ENCODE measurements at regions not wholly inside any gene's neighbourhood (a gene's known extent, or its start where the extent isn't known, plus 50 kb on each side); places are given as distances from the start of the nearest gene placed in this dataset.

GRCh38 chr2:34907812-34908211 is 1308.7 kb upstream of the FAM98A start:
- DNase-seq (ENCODE audit: low spot score in 2 of 2) = no peak
- FAIRE-seq = no peak

- no peak for FAIRE-seq
- no peak for DNase-seq (ENCODE audit: low spot score in 2 of 2)
Observed at GRCh38 chr2:34901739-34902138, 1302.6 kb upstream of the FAM98A start.

DNA sequence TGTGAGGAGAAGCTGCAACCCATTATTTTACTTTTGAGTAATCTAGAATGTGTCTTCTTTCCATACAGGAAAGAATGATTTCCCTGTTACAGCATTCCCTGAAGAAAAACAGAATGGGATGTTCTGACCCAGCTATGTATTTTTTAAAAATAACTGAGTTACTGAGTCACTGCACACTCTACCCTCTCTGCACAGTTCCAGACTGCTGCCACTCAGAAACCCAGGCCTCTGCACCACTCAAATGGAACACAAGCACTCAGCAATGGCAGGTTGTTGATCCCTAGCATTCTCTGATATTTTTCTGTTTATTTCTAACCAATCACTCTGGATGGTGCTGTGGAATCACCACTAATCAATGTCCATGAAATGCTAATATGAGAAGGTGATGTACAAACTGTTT is 1300.0 kb upstream of the FAM98A start:
- DNase-seq (ENCODE audit: low spot score in 2 of 2) = no peak
- FAIRE-seq = no peak

DNA sequence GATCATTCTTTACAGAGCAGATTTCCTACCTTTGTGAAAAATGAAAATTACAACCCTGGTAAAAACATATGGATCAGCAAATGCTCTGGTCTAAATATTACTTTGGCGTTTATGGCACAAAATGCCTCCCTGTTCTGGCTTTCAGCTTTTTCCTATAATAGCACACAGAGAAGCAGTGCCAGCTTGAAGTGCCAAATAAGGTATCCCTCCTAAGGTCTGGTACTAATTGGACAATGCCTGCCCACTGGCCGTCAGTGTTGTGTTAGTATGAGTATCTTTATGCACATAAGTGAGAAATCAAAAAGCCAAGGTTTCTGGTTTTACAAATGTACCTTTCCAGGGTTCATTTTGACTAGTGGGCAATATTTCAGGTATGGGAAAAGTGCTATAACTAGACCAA is 1293.7 kb upstream of the FAM98A start:
- DNase-seq (ENCODE audit: low spot score in 2 of 2) (no peak), FAIRE-seq (no peak)

- FAIRE-seq (no peak), DNase-seq (ENCODE audit: low spot score in 2 of 2) (no peak)
Observed at GRCh38 chr2:34892256-34892655, 1293.2 kb upstream of the FAM98A start.

DNA sequence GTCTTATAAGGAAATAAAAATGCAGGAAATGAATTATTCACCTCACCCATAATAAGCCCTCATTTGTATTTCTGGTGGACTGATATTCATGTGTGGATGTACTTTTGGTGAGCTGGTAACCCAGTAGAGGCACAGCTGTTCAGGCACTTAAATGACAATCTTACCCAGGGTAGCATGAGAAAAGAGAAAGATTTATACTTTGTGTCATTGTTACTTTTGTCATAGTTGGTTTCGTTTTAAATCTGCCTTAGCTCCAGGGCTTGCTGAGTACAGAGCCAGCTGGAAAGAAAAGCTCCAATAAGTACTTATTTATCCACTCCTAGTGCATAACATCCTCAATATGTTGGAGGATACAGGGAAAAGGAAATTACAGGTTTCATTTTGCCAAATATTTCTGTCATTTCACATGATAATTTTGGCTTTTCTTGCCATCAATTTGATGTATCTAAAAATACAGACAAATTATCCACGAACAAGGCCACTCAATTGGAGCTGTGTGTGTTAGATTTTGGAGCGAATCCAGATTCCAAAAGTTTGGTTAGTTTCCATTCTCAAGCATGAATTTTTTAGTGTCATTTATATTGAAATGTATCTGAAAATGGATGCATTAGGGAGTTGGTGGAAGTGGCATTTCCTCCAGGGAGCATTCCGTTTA is 1276.1 kb upstream of the FAM98A start:
- FAIRE-seq = no peak
- DNase-seq (ENCODE audit: low spot score in 2 of 2) = no peak

GRCh38 chr2:34853646-34854045 is 1254.5 kb upstream of the FAM98A start:
- FAIRE-seq = no peak
- no peak for DNase-seq (ENCODE audit: low spot score in 2 of 2)

DNA sequence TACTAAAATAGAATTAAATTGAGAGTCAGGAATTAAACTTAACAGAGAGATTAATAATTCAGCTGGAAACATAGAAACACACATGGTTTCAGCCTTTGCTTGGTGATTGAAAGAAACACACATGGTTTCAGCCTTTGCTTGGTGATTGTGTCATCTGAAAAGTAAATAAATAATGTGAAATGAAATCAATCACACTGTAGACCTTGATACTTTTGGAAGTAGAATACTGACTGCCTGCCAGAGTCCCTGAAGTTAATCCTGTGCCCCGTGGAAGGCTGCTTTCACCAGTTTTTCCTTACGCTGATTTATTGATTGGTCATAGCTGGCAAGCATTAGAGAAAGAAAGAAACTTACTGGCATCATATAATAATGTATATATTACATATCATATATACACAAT is 1252.7 kb upstream of the FAM98A start:
- no peak for DNase-seq (ENCODE audit: low spot score in 2 of 2)
- FAIRE-seq = no peak

DNA sequence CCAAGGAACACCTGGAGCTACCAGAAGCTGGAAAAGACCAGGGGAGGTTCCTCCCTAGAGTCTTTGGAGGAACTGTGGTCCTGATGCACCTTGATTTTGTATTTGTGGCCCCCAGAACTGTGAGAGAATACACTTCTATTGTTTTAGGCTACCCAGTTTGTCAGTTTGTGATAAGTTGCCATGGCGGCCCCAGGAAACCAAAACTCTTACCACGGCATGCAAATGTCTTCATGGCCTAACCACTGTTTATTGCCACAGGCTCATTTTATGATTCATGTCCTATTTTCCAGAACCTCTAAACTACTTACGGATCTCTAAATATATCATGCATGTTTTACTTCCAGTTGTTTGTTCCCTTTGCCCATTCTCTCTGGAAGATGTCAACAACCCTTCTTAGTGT is 1250.7 kb upstream of the FAM98A start:
- FAIRE-seq = no peak
- DNase-seq (ENCODE audit: low spot score in 2 of 2) = no peak

DNA sequence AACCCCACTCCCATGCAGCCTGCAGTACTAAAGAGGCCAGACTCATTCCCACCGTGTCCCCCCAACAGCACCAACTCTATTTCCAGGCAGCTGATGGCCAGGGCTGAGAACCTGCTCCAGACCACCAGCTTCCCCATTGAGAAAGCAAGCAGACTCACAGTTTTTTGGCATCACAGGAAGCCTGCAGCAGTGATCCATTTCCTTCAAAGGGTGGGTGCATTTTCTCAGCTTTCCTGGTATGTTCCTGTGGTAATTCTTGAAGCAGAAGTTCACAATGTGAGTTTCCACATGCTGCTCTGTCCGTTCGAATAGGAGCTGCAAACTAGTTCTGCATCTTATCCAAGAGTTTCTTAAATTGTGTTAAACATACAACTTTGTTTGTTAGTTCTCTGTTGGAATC is 1249.6 kb upstream of the FAM98A start:
- DNase-seq (ENCODE audit: low spot score in 2 of 2) (no peak), FAIRE-seq (no peak)

- DNase-seq (ENCODE audit: low spot score in 2 of 2) (no peak), FAIRE-seq (no peak)
Observed at GRCh38 chr2:34848132-34848531, 1249.0 kb upstream of the FAM98A start.

DNA sequence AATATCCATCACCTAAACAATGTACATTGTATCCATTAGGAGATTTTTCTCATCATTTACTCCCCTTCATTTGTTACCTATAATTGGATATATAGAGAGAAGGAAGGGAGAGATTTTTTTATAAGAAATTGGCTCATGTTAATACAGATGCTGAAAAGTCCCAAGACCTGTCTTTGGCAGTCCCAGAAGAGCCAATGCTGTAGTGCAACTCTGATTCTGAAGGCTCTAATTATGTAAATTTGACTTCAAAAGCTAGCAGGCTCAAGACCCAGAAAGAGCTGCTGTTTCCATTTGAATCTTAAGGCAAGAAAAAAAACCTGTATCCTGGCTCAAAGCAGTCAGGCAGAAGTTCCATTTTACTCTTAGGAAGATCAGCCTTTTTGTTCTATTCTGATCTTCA is 1245.5 kb upstream of the FAM98A start:
- no peak for DNase-seq (ENCODE audit: low spot score in 2 of 2)
- FAIRE-seq = no peak

- DNase-seq (ENCODE audit: low spot score in 2 of 2) (no peak), FAIRE-seq (no peak)
Observed at GRCh38 chr2:34838408-34838807, 1239.3 kb upstream of the FAM98A start.

GRCh38 chr2:34836361-34836760 is 1237.3 kb upstream of the FAM98A start:
- FAIRE-seq = no peak

GRCh38 chr2:34831096-34831495 is 1232.0 kb upstream of the FAM98A start:
- FAIRE-seq (no peak), DNase-seq (ENCODE audit: low spot score in 2 of 2) (peak in 1 of 2 donors; percentile 2)

More at GRCh38 chr2:34836361-34836760, 1237.3 kb upstream of the FAM98A start:
- DNase-seq (ENCODE audit: low spot score in 2 of 2) = no peak

- FAIRE-seq (no peak), DNase-seq (ENCODE audit: low spot score in 2 of 2) (no peak)
Observed at GRCh38 chr2:34828481-34828880, 1229.4 kb upstream of the FAM98A start.

DNA sequence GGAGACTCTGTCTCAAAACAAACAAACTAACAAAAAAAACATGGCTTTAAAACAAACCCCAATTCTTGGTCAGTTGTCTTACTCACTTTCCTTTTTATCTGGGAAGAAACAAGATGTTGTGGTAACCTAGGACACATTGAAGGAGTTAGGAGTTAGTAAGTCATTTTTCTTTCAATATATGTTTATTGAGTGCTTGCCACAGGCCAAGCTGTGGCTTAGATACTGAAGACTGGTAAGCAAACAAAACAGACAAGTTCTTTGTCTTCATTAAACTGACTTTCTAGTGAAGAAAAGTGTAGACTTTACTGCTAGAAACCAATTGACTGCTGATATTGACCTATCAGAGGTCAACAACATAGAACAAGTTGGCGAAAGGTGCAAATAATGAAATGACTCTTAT is 1228.3 kb upstream of the FAM98A start:
- no peak for FAIRE-seq
- no peak for DNase-seq (ENCODE audit: low spot score in 2 of 2)

DNA sequence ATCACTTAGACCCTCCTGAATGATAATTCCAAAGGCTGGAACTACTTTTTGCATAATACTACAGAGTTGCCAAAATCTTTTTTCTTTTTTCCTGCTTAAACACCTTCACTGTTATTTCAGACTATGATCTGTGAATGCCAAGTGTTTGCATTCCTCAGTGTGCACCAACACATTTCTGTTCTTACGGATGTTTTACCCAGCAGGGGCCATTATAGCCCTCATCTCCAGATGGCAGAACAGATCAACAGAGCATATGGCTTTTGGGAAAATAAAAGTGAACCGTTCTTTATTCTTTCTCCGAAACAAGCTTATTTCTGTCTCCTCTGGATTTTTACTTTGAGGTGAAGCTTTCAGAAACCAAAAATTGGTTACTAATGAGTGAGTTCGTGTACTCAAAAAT is 1226.6 kb upstream of the FAM98A start:
- no peak for FAIRE-seq
- no peak for DNase-seq (ENCODE audit: low spot score in 2 of 2)

DNA sequence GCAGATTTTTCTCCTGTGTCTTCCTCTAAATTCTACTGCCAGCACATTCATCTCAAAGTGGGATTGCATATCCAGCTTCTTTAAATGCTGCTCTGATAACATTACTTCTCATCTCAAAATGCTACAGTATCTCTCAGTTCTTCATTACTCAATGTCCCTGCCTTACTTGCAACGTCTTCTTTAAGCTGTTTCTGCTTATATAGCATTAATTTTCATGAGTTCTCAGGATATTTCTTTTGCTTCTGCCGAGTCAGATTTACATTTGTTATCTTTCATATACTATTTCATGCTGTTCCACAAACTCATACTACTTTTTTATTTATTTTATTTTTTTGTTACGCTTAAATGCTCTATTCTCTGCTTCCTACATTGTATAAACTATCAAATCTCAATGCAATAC is 1223.5 kb upstream of the FAM98A start:
- no peak for DNase-seq (ENCODE audit: low spot score in 2 of 2)
- no peak for FAIRE-seq

DNA sequence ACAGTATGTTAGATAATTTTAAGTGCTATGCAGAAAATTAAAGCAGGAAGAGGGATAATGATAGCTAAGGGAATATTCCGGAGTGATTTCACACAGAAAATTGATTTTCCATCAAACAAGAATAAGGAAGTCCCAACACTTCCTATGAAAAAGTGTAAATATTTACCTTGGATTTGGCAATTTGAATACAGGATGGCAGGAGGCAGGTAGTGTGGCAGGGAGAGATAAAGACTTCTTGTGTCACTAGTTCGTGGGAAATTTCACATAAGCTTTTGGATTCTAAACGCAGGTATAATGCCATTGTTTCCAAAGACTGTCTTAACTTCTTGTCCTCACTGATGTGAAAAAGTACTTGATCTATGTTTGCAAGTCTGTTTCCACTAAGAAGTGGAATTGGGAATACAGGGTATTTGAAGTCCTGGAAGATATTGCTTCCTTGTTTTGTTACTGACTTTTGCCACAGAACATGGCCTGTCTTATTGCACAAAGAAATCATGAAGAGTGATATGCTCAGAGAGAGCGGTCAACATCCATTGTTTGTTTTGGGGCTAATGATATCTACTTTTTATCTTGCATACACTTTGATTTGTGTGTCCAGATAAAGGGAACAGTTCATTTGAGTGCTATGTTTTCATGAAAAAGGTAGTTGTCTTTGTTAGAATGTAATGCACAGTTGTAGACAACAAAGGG is 1216.1 kb upstream of the FAM98A start:
- DNase-seq (ENCODE audit: low spot score in 2 of 2) (no peak), FAIRE-seq (no peak)

DNA sequence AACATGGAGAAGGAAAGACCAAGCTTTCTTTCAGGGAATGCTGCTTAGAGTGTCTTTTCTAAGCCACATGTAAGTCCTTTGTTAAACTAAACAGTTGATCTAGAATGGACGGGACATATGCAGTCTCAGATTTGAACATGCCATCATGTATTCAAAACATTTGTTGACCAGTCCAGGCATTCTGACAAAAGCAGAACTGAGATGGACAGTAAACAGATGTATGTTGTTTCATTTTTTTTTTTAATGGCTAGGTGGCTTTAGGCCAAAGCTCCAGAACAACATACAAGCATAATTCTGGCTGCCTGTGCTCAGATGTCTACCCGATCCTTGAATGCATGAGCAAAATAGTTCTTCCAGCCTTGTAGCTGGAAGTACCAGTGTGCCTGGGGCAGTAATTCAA is 1211.4 kb upstream of the FAM98A start:
- FAIRE-seq (no peak), DNase-seq (ENCODE audit: low spot score in 2 of 2) (no peak)

DNA sequence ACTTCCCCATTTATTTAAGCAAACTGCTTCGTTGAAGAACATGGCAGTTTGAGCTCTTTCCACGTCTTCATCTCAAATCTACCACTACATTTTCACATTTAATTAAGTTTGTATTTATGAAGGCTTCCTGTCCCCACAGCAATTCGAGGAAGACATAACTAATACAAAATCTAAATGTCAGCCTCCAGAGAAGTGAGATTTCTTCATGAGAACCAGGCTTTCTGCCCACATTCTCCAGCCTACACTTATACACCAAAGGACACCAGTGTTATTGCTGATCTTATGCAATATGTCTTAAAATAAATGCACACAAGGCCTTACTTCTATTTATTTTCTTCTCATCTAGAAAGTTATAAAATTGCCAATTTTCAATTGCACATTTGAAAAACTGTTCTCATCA is 1209.3 kb upstream of the FAM98A start:
- FAIRE-seq = no peak
- DNase-seq (ENCODE audit: low spot score in 2 of 2) = no peak

DNA sequence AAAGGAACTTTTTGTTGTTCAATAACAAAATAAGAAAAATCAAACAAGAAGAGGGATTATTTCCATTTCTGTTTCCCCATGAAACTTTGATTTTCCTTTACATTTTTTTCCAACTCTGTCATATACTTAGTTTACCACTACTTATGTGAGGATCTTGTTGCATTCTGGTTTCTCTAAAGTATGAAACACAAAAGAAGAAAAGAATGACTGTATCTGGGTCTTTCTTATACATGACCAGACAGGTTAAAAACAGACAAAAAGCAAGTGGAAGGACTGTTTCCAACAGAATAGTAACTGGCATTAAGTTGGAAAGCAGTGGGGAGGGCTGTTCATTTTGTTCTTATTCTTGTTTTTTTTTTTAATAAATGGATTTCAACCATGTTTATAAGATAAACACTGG is 1207.8 kb upstream of the FAM98A start:
- no peak for FAIRE-seq
- no peak for DNase-seq (ENCODE audit: low spot score in 2 of 2)

Measured in frontal cortex (tissue), 3 donors.